H9 (cell line): ENCODE measurements at regions not wholly inside any gene's neighbourhood (a gene's known extent, or its start where the extent isn't known, plus 50 kb on each side); places are given as distances from the start of the nearest gene placed in this dataset.

Experiments
- DNase-seq: peaks from one replicate; pipeline ENCODE4 v3.0.0-alpha.2; 2017
- H2AFZ ChIP-seq: one replicate; pipeline ENCODE4 v1.6.1; 2013; ENCODE audit warnings: mild to moderate bottlenecking, low read length, control low read depth, moderate library complexity
- H2AK5ac ChIP-seq: 2 replicates; pipeline ENCODE4 v1.6.1; 2013; ENCODE audit warnings: low read length, control low read depth, mixed read lengths; ENCODE audit not compliant: insufficient read length
- H2BK120ac ChIP-seq: one replicate; pipeline ENCODE4 v1.6.1; 2013; ENCODE audit warnings: low read depth, mild to moderate bottlenecking, low read length, control low read depth, inconsistent platforms; ENCODE audit not compliant: poor library complexity, severe bottlenecking
- H2BK12ac ChIP-seq: 2 replicates; pipeline ENCODE4 v1.6.1; 2013; ENCODE audit warnings: low read length, control low read depth, mixed read lengths, low read depth; ENCODE audit not compliant: insufficient read length
- H2BK15ac ChIP-seq: 2 replicates; pipeline ENCODE4 v1.6.1; 2013; ENCODE audit warnings: low read depth, low read length, control low read depth
- H2BK20ac ChIP-seq: one replicate; pipeline ENCODE4 v1.6.1; 2013; ENCODE audit warnings: low read depth, mild to moderate bottlenecking, low read length, control low read depth, inconsistent platforms; ENCODE audit not compliant: poor library complexity, severe bottlenecking
- H2BK5ac ChIP-seq: 2 replicates; pipeline ENCODE4 v1.6.1; 2013; ENCODE audit warnings: low read length, control low read depth, mixed read lengths; ENCODE audit not compliant: insufficient read length
- H3K14ac ChIP-seq: 2 replicates; pipeline ENCODE4 v1.6.1; 2013; ENCODE audit warnings: low read length, control low read depth; ENCODE audit not compliant: insufficient read depth
- H3K18ac ChIP-seq: 2 replicates; pipeline ENCODE4 v1.6.1; 2013; ENCODE audit warnings: low read depth, mild to moderate bottlenecking, mixed read lengths, low read length, control low read depth; ENCODE audit not compliant: insufficient read length
- H3K23ac ChIP-seq: 2 replicates; pipeline ENCODE4 v1.6.1; 2013; ENCODE audit warnings: low read length, control low read depth, mixed read lengths, low read depth; ENCODE audit not compliant: insufficient read length
- H3K23me2 ChIP-seq: 2 replicates; pipeline ENCODE4 v1.6.1; 2013; ENCODE audit warnings: low read depth, mild to moderate bottlenecking, mixed read lengths, low read length, control low read depth; ENCODE audit not compliant: insufficient read length, poor library complexity, severe bottlenecking
- H3K27ac ChIP-seq: 2 replicates; pipeline ENCODE4 v1.5.1; 2013; ENCODE audit warnings: low read length, control low read depth, mixed read lengths, low read depth; ENCODE audit not compliant: insufficient read length
- H3K27me3 ChIP-seq: 2 replicates; pipeline ENCODE4 v1.6.1; 2013; ENCODE audit warnings: low read length, control low read depth, inconsistent platforms; ENCODE audit not compliant: insufficient read depth
- H3K4ac ChIP-seq: 2 replicates; pipeline ENCODE4 v1.6.1; 2013; ENCODE audit warnings: low read depth, mild to moderate bottlenecking, control low read depth, inconsistent platforms, low read length, moderate library complexity
- H3K4me1 ChIP-seq: 2 replicates; pipeline ENCODE4 v1.6.1; 2013; ENCODE audit warnings: low read length, control low read depth, inconsistent platforms; ENCODE audit not compliant: insufficient read depth
- H3K4me2 ChIP-seq: 2 replicates; pipeline ENCODE4 v1.6.1; 2013; ENCODE audit warnings: low read length, control low read depth, mixed read lengths; ENCODE audit not compliant: insufficient read length, insufficient read depth
- H3K56ac ChIP-seq: 2 replicates; pipeline ENCODE4 v1.6.1; 2013; ENCODE audit warnings: low read depth, mild to moderate bottlenecking, mixed read lengths, low read length, control low read depth; ENCODE audit not compliant: insufficient read length
- H3K79me1 ChIP-seq: 2 replicates; pipeline ENCODE4 v1.6.1; 2013; ENCODE audit warnings: low read depth, mild to moderate bottlenecking, moderate library complexity, low read length, control low read depth, inconsistent platforms; ENCODE audit not compliant: insufficient read depth, poor library complexity, severe bottlenecking
- H3K79me2 ChIP-seq: 2 replicates; pipeline ENCODE4 v1.6.1; 2013; ENCODE audit warnings: low read length, control low read depth, inconsistent platforms; ENCODE audit not compliant: insufficient read depth
- H3K9ac ChIP-seq: 2 replicates; pipeline ENCODE4 v1.6.1; 2013; ENCODE audit warnings: low read length, control low read depth, mixed read lengths; ENCODE audit not compliant: insufficient read length; ENCODE audit errors: extremely low read depth
- H3K9me3 ChIP-seq: one replicate; pipeline ENCODE4 v1.6.1; 2013; ENCODE audit warnings: low read depth, low read length, inconsistent platforms; ENCODE audit not compliant: control insufficient read depth
- H3T11ph ChIP-seq: one replicate; pipeline ENCODE4 v1.6.1; 2013; ENCODE audit warnings: mild to moderate bottlenecking, low read length, control low read depth, inconsistent platforms
- H4K20me1 ChIP-seq: one replicate; pipeline ENCODE4 v1.6.1; 2013; ENCODE audit not compliant: control insufficient read depth, insufficient read length, insufficient read depth
- H4K5ac ChIP-seq: 2 replicates; pipeline ENCODE4 v1.6.1; 2013; ENCODE audit warnings: low read depth, mild to moderate bottlenecking, mixed read lengths, low read length, control low read depth; ENCODE audit not compliant: insufficient read length
- H4K8ac ChIP-seq: replicated peaks from 2 replicates; pipeline ENCODE4 v1.6.1; 2013; ENCODE audit warnings: low read length, control low read depth, mixed read lengths, low read depth; ENCODE audit not compliant: insufficient read length
- H4K91ac ChIP-seq: 2 replicates; pipeline ENCODE4 v1.6.1; 2013; ENCODE audit warnings: low read depth, mild to moderate bottlenecking, moderate library complexity, mixed read lengths, low read length, control low read depth; ENCODE audit not compliant: insufficient read length
- H3K27ac Mint-ChIP-seq, 3 experiments: 2 replicates in 2 of 3; 3 replicates in 1 of 3; pipeline ENCODE4 v1.8.0; 2020 to 2021; ENCODE audit warnings: mixed read lengths in 3 of 3, mild to moderate bottlenecking in 1 of 3, moderate library complexity in 1 of 3
- H3K27me3 Mint-ChIP-seq: 2 replicates; pipeline ENCODE4 v1.8.0; 2021; ENCODE audit warnings: low read depth, mild to moderate bottlenecking, moderate library complexity, mixed read lengths
- H3K36me3 Mint-ChIP-seq, 3 experiments: 2 replicates in 2 of 3; 3 replicates in 1 of 3; pipeline ENCODE4 v1.8.0; 2020 to 2021; ENCODE audit warnings: low read depth in 3 of 3, mixed read lengths in 3 of 3; ENCODE audit not compliant: insufficient read depth in 1 of 3
- H3K4me1 Mint-ChIP-seq, 2 experiments: 2 replicates each; pipeline ENCODE4 v1.8.0; 2020; ENCODE audit warnings: mixed read lengths in 2 of 2
- H3K4me3 Mint-ChIP-seq, 2 experiments: 2 replicates in 1 of 2; 3 replicates in 1 of 2; pipeline ENCODE4 v1.8.0; 2020 to 2021; ENCODE audit warnings: mild to moderate bottlenecking in 2 of 2, mixed read lengths in 2 of 2, moderate library complexity in 1 of 2
- H3K9me3 Mint-ChIP-seq, 2 experiments: 2 replicates in 1 of 2; 3 replicates in 1 of 2; pipeline ENCODE4 v1.8.0; 2020; ENCODE audit warnings: mild to moderate bottlenecking in 2 of 2, mixed read lengths in 2 of 2, moderate library complexity in 1 of 2
- WGBS: extraction: QIAGEN DNeasy Blood & Tissue Kit; methylation state at CpG from one replicate; pipeline ENCODE4 v1.1.7; 2013; ENCODE audit warnings: missing lambda C conversion rate, low lambda C conversion rate, mixed read lengths; ENCODE audit not compliant: insufficient read length; ENCODE audit errors: extremely low coverage; 5-methylcytosine and 5-hydroxymethylcytosine counted together
- TF ChIP-seq, protein P1 (sequence below): fragments of 200-600 bp; sonication (generic); conservative IDR thresholded peaks from 3 replicates; pipeline ENCODE4 v1.8.0; 2021; ENCODE audit warnings: antibody characterized with exemption, mild to moderate bottlenecking

DNA sequence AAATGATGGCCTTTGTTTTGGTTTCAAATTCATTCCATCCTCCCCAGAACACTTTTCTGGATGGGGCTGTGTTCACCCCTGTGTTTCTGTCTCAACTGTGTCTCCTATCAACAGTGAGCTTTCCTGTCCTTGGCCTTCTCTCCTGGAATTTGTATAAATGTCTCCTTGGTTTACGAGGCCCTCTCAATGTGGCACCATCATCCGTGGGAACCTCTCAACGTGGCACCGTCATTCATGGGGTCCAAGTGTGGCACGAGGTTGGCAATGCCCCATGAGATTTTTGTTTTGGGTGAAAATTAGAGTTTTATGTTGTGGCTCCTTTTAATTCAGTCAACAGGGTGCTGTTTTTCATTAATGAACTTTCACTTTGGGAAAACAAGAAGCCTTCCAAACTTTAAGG, 280.7 kb upstream of the SALL3 start:
- Histone ChIP-seq H3K79me1 (no peaks in the 10 kb centered on the region), H3K79me2 (no peaks in the 10 kb centered on the region), H2AFZ (no peak overlapping the region), H3K56ac (no peak overlapping the region), H4K5ac (no peak overlapping the region), H3K9me3 (no peaks in the 10 kb centered on the region), H3K9ac (no peak overlapping the region), H2AK5ac (no peak overlapping the region), H4K8ac (no peak overlapping the region), H2BK12ac (no peak overlapping the region), H3K4ac (no peak overlapping the region), H3K23me2 (no peaks in the 10 kb centered on the region), H4K91ac (no peak overlapping the region), H3K4me1 (no peaks in the 10 kb centered on the region; the same call in 1 of the 2 replicates), H3K14ac (no peak overlapping the region), H3T11ph (no peak overlapping the region), H2BK5ac (no peak overlapping the region), H3K4me2 (no peak overlapping the region), H3K23ac (no peak overlapping the region), H3K18ac (no peak overlapping the region), H2BK120ac (no peak overlapping the region), H3K27ac (no peak overlapping the region), H2BK15ac (no peak overlapping the region), H2BK20ac (no peak overlapping the region), H3K27me3 (no peaks in the 10 kb centered on the region), H4K20me1 (no peaks in the 10 kb centered on the region)
- peaks cover 12 to 43% of the 10 kb centered on the region in 2 experiments for H3K4me1 Mint-ChIP-seq
- no peak overlapping the region for H3K27ac Mint-ChIP-seq
- H3K4me3 Mint-ChIP-seq, result no peak overlapping the region
- WGBS, result no CpG with 5 or more reads among the region's 5 CpGs
- peaks cover 0 to 2% (median 0%) of the 10 kb centered on the region in 3 experiments; a peak in 1 of 7 replicates for H3K36me3 Mint-ChIP-seq
- no peaks in the 10 kb centered on the region; a peak in 1 of 5 replicates for H3K9me3 Mint-ChIP-seq
- DNase-seq, result no peak
- TF ChIP-seq, protein P1, sequence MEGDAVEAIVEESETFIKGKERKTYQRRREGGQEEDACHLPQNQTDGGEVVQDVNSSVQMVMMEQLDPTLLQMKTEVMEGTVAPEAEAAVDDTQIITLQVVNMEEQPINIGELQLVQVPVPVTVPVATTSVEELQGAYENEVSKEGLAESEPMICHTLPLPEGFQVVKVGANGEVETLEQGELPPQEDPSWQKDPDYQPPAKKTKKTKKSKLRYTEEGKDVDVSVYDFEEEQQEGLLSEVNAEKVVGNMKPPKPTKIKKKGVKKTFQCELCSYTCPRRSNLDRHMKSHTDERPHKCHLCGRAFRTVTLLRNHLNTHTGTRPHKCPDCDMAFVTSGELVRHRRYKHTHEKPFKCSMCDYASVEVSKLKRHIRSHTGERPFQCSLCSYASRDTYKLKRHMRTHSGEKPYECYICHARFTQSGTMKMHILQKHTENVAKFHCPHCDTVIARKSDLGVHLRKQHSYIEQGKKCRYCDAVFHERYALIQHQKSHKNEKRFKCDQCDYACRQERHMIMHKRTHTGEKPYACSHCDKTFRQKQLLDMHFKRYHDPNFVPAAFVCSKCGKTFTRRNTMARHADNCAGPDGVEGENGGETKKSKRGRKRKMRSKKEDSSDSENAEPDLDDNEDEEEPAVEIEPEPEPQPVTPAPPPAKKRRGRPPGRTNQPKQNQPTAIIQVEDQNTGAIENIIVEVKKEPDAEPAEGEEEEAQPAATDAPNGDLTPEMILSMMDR, result no peak
- H3K27me3 Mint-ChIP-seq, result peaks cover 7% of the 10 kb centered on the region
